AG04449 (cell line): ENCODE measurements at regions not wholly inside any gene's neighbourhood (a gene's known extent, or its start where the extent isn't known, plus 50 kb on each side); places are given as distances from the start of the nearest gene placed in this dataset.

ENCODE experiments used
- CTCF ChIA-PET: fragments of 350-600 bp; formaldehyde crosslinking; extraction: SDS; loops from one replicate; lab custom pipeline; 2021; ENCODE audit warnings: antibody characterized with exemption; lab: Yijun Ruan, JAX
- POLR2A ChIA-PET: fragments of 400-600, 350-600 bp; formaldehyde crosslinking; extraction: SDS; loops from one replicate; lab custom pipeline; 2020; ENCODE audit warnings: antibody characterized with exemption, inconsistent platforms; lab: Yijun Ruan, JAX
- DNase-seq: peaks from one replicate; pipeline ENCODE4 v3.0.0-alpha.2; 2010; ENCODE audit warnings: low read depth, low spot score
- H3K4me3 ChIP-seq: 2 replicates; pipeline ENCODE4 v1.5.1; 2011; ENCODE audit warnings: low read depth, mild to moderate bottlenecking, control low read depth, low read length
- CTCF ChIP-seq: IDR thresholded peaks from one replicate; pipeline ENCODE4 v1.5.1; 2011; ENCODE audit warnings: mild to moderate bottlenecking, moderate library complexity, low read length, control low read depth, inconsistent platforms; ENCODE audit not compliant: insufficient read depth; ENCODE audit errors: missing control alignments

- DNase-seq = no peak
- POLR2A ChIA-PET = no interaction called here
- CTCF ChIA-PET = interaction anchor here (1.7 to 2.7 kb wide), 2 partner anchors 8 to 13 kb away, joined by 4 to 10 read pairs; no protein-coding TSS in a partner anchor
- TF ChIP-seq CTCF = no peak
- H3K4me3 ChIP-seq = no peak overlapping the region
Observed at GRCh38 chr5:9781890-9782289, 151.7 kb upstream of the TAS2R1 start.

- no peak for DNase-seq
- ChIA-PET CTCF (interaction anchor here (1.7 kb wide), 1 partner anchor 13 kb away, joined by 4 read pairs; no protein-coding TSS in a partner anchor), POLR2A (no interaction called here)
- no peak for TF ChIP-seq CTCF
- H3K4me3 ChIP-seq = no peak overlapping the region
Observed at GRCh38 chr5:9781275-9781674, 151.1 kb upstream of the TAS2R1 start.

- H3K4me3 ChIP-seq = no peak overlapping the region
- no peak for TF ChIP-seq CTCF
- no peak for DNase-seq
- ChIA-PET POLR2A (no interaction called here), CTCF (no interaction called here)
Observed at GRCh38 chr5:9780501-9780900, 150.3 kb upstream of the TAS2R1 start.

GRCh38 chr5:9776525-9776924 lies 146.4 kb upstream of the TAS2R1 start:
- H3K4me3 ChIP-seq = no peak overlapping the region
- no peak for TF ChIP-seq CTCF
- CTCF ChIA-PET = no interaction called here
- POLR2A ChIA-PET = no interaction called here
- no peak for DNase-seq

- CTCF ChIA-PET = interaction anchor here (0.9 to 3.8 kb wide), 18 partner anchors 11 to 473 kb away, joined by 3 to 41 read pairs (median 5); no protein-coding TSS in a partner anchor
- DNase-seq = no peak
- TF ChIP-seq CTCF = no peak
- POLR2A ChIA-PET = interaction anchor here (0.6 kb wide), 1 partner anchor 476 kb away, joined by 3 read pairs; no protein-coding TSS in a partner anchor
- H3K4me3 ChIP-seq = no peak overlapping the region
Observed at GRCh38 chr5:9775339-9775738, 145.2 kb upstream of the TAS2R1 start.

GRCh38 chr5:9774472-9775079 lies 144.4 kb upstream of the TAS2R1 start:
- DNase-seq = no peak
- H3K4me3 ChIP-seq = no peak overlapping the region
- CTCF ChIA-PET = interaction anchor here (0.8 to 3.8 kb wide), 26 partner anchors 9 to 474 kb away, joined by 3 to 41 read pairs (median 5); no protein-coding TSS in a partner anchor
- POLR2A ChIA-PET = interaction anchor here (0.6 kb wide), 1 partner anchor 256 kb away, joined by 3 read pairs; no protein-coding TSS in a partner anchor
- peak; percentile 32 for TF ChIP-seq CTCF
